ENCODE measurements at regions not wholly inside any gene's neighbourhood (a gene's known extent, or its start where the extent isn't known, plus 50 kb on each side); places are given as distances from the start of the nearest gene placed in this dataset.

- H3K36me3 ChIP-seq (ENCODE audit: control insufficient read depth in 2 of 2, insufficient read depth in 1 of 2, low read length in 2 of 2), result no peaks in the 10 kb centered on the region
- H3K4me1 ChIP-seq (ENCODE audit: control insufficient read depth, insufficient read depth, low read length), result no peaks in the 10 kb centered on the region
- ChIA-PET CTCF (interaction anchor here (0.6 kb wide), 1 partner anchor 35 kb away, joined by 3 read pairs; no protein-coding TSS in a partner anchor), POLR2A (no interaction called here)
- TF ChIP-seq KLF9 (tag by site-specific recombination; IDR thresholded peaks at IDR 0.05; ENCODE audit: low read depth), result no peak
- TF ChIP-seq ZNF792 (tag by site-specific recombination; IDR thresholded peaks at IDR 0.05), result no peak
- TF ChIP-seq ZNF561 (tag by site-specific recombination; IDR thresholded peaks at IDR 0.05; ENCODE audit: borderline replicate concordance), result no peak
- TF ChIP-seq ZBTB1 (tag by site-specific recombination; IDR thresholded peaks at IDR 0.05), result no peak
- no peak for TF ChIP-seq ZBTB7A (tag by site-specific recombination; IDR thresholded peaks at IDR 0.05; ENCODE audit: low read depth)
- no peak for TF ChIP-seq ZFP3 (tag by site-specific recombination; IDR thresholded peaks at IDR 0.05; ENCODE audit: low read depth)
- TF ChIP-seq ZBTB6 (tag by site-specific recombination; IDR thresholded peaks at IDR 0.05), result no peak
- TF ChIP-seq ZNF639 (tag by site-specific recombination; IDR thresholded peaks at IDR 0.05), result no peak
- TF ChIP-seq REPIN1 (tag by site-specific recombination; IDR thresholded peaks at IDR 0.05; ENCODE audit: low read depth), result no peak
- no peak overlapping the region for H3K27ac ChIP-seq (ENCODE audit: extremely low read depth, low read depth, low read length)
- H3K4me3 ChIP-seq (ENCODE audit: low read depth, low read length), result no peak overlapping the region
- no peaks in the 10 kb centered on the region for H3K9me3 ChIP-seq (ENCODE audit: control insufficient read depth, insufficient read depth, low read depth, low read length)
Observed at GRCh38 chr13:106850973-106851650, 283.2 kb upstream of the ARGLU1 start.

GRCh38 chr13:106846571-106847448 lies 278.9 kb upstream of the ARGLU1 start:
- no peaks in the 10 kb centered on the region for H3K4me1 ChIP-seq (ENCODE audit: control insufficient read depth, insufficient read depth, low read length)
- H3K9me3 ChIP-seq (ENCODE audit: control insufficient read depth, insufficient read depth, low read depth, low read length), result no peaks in the 10 kb centered on the region
- CTCF ChIA-PET, result no interaction called here
- TF ChIP-seq ZFP3 (tag by site-specific recombination; IDR thresholded peaks at IDR 0.05; ENCODE audit: low read depth) (no peak), PRDM6 (tag by site-specific recombination; IDR thresholded peaks at IDR 0.05) (no peak), HIC1 (tag by site-specific recombination; IDR thresholded peaks at IDR 0.05) (0 out of 2 replicates have a peak, but pooled peaks have one; percentile 21)
- no peaks in the 10 kb centered on the region for H3K36me3 ChIP-seq (ENCODE audit: control insufficient read depth in 2 of 2, insufficient read depth in 1 of 2, low read length in 2 of 2)
- H3K27ac ChIP-seq (ENCODE audit: extremely low read depth, low read depth, low read length), result no peak overlapping the region
- no peak overlapping the region for H3K4me3 ChIP-seq (ENCODE audit: low read depth, low read length)
- POLR2A ChIA-PET, result interaction anchor here (0.6 kb wide), 1 partner anchor 9 kb away, joined by 3 read pairs; no protein-coding TSS in a partner anchor
